ENCODE measurements at regions not wholly inside any gene's neighbourhood (a gene's known extent, or its start where the extent isn't known, plus 50 kb on each side); places are given as distances from the start of the nearest gene placed in this dataset.

DNA sequence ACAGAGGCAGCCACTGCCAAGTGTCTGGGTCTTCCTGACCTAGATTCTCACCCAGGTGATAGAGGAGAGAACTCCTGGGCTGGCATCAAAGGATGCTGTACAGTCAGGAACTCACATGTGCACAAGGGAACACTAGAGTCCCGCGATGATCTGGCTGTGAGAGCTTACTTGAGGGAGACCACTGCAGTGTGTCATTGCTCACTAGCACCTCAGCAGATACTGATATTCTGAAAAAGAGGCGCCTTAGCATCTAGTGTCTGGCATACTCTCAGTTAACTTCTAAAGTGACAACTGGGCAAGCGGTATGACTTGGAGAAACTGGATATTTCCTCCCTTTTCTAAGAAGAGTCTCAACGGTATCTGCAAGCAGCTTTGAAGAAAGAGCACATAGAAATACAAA is 189.9 kb downstream of the CMPK2 start (continued):
- TF ChIP-seq, protein P1, sequence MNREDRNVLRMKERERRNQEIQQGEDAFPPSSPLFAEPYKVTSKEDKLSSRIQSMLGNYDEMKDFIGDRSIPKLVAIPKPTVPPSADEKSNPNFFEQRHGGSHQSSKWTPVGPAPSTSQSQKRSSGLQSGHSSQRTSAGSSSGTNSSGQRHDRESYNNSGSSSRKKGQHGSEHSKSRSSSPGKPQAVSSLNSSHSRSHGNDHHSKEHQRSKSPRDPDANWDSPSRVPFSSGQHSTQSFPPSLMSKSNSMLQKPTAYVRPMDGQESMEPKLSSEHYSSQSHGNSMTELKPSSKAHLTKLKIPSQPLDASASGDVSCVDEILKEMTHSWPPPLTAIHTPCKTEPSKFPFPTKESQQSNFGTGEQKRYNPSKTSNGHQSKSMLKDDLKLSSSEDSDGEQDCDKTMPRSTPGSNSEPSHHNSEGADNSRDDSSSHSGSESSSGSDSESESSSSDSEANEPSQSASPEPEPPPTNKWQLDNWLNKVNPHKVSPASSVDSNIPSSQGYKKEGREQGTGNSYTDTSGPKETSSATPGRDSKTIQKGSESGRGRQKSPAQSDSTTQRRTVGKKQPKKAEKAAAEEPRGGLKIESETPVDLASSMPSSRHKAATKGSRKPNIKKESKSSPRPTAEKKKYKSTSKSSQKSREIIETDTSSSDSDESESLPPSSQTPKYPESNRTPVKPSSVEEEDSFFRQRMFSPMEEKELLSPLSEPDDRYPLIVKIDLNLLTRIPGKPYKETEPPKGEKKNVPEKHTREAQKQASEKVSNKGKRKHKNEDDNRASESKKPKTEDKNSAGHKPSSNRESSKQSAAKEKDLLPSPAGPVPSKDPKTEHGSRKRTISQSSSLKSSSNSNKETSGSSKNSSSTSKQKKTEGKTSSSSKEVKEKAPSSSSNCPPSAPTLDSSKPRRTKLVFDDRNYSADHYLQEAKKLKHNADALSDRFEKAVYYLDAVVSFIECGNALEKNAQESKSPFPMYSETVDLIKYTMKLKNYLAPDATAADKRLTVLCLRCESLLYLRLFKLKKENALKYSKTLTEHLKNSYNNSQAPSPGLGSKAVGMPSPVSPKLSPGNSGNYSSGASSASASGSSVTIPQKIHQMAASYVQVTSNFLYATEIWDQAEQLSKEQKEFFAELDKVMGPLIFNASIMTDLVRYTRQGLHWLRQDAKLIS (CRISPR knock-in tag; IDR thresholded peaks at IDR 0.05; ENCODE audit: borderline replicate concordance) = no peak
- TF ChIP-seq, protein P2, sequence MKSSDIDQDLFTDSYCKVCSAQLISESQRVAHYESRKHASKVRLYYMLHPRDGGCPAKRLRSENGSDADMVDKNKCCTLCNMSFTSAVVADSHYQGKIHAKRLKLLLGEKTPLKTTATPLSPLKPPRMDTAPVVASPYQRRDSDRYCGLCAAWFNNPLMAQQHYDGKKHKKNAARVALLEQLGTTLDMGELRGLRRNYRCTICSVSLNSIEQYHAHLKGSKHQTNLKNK (CRISPR knock-in tag; IDR thresholded peaks at IDR 0.05) = no peak
- TF ChIP-seq, protein P3, sequence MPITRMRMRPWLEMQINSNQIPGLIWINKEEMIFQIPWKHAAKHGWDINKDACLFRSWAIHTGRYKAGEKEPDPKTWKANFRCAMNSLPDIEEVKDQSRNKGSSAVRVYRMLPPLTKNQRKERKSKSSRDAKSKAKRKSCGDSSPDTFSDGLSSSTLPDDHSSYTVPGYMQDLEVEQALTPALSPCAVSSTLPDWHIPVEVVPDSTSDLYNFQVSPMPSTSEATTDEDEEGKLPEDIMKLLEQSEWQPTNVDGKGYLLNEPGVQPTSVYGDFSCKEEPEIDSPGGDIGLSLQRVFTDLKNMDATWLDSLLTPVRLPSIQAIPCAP (CRISPR knock-in tag; IDR thresholded peaks at IDR 0.05) = no peak
- TF ChIP-seq EMX1 (CRISPR knock-in tag; IDR thresholded peaks at IDR 0.05) = no peak
- no peak for TF ChIP-seq SOX15 (CRISPR knock-in tag; IDR thresholded peaks at IDR 0.05)
- TF ChIP-seq MXD4 (CRISPR knock-in tag; IDR thresholded peaks at IDR 0.05; ENCODE audit: borderline replicate concordance) = no peak
- TF ChIP-seq, protein P4, sequence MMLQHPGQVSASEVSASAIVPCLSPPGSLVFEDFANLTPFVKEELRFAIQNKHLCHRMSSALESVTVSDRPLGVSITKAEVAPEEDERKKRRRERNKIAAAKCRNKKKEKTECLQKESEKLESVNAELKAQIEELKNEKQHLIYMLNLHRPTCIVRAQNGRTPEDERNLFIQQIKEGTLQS (CRISPR knock-in tag; conservative IDR thresholded peaks at IDR 0.05) = no peak
- TF ChIP-seq RORB (CRISPR knock-in tag; IDR thresholded peaks at IDR 0.05) = no peak
- no peak for TF ChIP-seq ZBTB21 (CRISPR knock-in tag; IDR thresholded peaks at IDR 0.05; ENCODE audit: borderline replicate concordance)
- no peak for TF ChIP-seq NFATC4 (CRISPR knock-in tag; IDR thresholded peaks at IDR 0.05)

DNA sequence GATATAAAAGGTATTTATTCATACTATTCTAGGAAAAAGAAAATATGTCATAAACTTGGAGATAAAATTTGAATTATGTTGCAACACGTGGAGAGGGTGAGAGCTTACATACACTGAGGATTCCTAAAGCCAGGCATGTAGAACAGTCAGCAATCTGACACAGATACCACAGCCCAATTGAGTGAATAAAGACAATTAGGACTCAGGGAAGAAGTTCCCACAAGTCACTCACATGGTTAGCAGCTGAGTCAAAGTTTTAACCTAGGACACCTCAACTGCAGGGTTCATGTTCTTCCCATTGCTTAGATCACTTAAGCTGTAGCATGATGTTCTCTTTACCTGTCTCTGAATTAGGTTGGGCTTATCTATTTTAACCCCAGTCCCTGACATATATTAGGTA is 189.5 kb downstream of the CMPK2 start:
- Mint-ChIP-seq H3K27ac (no peak overlapping the region), H3K9me3 (peaks cover 71% of the 10 kb centered on the region), H3K4me1 (no peaks in the 10 kb centered on the region), H3K27me3 (ENCODE audit: low read depth) (peaks cover 8% of the 10 kb centered on the region), H3K4me3 (no peak overlapping the region), H3K36me3 (peaks cover 57% of the 10 kb centered on the region)
- ChIA-PET POLR2A (no interaction called here), CTCF (no interaction called here)
- TF ChIP-seq FOXP1 (CRISPR knock-in tag; IDR thresholded peaks at IDR 0.05; ENCODE audit: borderline replicate concordance) (no peak), ETV6 (CRISPR knock-in tag; IDR thresholded peaks at IDR 0.05) (no peak), HMGA2 (CRISPR knock-in tag; IDR thresholded peaks at IDR 0.05) (no peak), CREM (CRISPR knock-in tag; IDR thresholded peaks at IDR 0.05) (no peak), IRF2 (CRISPR knock-in tag; IDR thresholded peaks at IDR 0.05; ENCODE audit: borderline replicate concordance, low read depth) (no peak)
- TF ChIP-seq, protein P5, sequence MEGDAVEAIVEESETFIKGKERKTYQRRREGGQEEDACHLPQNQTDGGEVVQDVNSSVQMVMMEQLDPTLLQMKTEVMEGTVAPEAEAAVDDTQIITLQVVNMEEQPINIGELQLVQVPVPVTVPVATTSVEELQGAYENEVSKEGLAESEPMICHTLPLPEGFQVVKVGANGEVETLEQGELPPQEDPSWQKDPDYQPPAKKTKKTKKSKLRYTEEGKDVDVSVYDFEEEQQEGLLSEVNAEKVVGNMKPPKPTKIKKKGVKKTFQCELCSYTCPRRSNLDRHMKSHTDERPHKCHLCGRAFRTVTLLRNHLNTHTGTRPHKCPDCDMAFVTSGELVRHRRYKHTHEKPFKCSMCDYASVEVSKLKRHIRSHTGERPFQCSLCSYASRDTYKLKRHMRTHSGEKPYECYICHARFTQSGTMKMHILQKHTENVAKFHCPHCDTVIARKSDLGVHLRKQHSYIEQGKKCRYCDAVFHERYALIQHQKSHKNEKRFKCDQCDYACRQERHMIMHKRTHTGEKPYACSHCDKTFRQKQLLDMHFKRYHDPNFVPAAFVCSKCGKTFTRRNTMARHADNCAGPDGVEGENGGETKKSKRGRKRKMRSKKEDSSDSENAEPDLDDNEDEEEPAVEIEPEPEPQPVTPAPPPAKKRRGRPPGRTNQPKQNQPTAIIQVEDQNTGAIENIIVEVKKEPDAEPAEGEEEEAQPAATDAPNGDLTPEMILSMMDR (IDR thresholded peaks at IDR 0.05) = no peak
- DNase-seq (ENCODE audit: low spot score) (no peak), ATAC-seq (no peak)

DNA sequence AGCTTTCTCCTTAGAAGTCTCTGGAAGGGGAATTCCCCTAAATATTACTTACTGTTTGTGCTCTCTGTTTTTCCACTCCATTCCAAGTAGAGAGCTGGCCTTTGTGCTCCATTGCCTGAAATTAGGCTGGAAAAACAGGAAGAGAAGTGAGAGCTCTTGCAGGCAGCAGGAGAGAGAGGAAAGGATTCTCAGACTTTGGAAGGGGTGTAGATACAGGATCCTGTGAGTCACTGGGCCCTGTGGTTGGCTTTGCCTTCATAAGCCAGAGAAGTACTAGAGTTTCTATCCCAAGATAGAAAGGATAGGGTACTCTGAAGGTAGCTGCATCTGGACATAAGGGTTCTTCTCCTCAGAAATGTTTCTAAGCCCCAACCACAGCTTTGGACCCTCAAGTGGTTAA is 188.9 kb downstream of the CMPK2 start:
- CTCF ChIA-PET = no interaction called here
- peaks cover 60% of the 10 kb centered on the region for H3K36me3 Mint-ChIP-seq

More for the DNA sequence above, 188.9 kb downstream of the CMPK2 start:
- Mint-ChIP-seq H3K4me3 (no peak overlapping the region), H3K9me3 (peaks cover 72% of the 10 kb centered on the region), H3K4me1 (no peaks in the 10 kb centered on the region), H3K27me3 (ENCODE audit: low read depth) (peaks cover 8% of the 10 kb centered on the region), H3K27ac (no peak overlapping the region)
- POLR2A ChIA-PET = no interaction called here
- DNase-seq (ENCODE audit: low spot score) (no peak), ATAC-seq (no peak)
- TF ChIP-seq ZNF263 (CRISPR knock-in tag; IDR thresholded peaks at IDR 0.05; ENCODE audit: low read depth) = no peak
- TF ChIP-seq, protein P6, sequence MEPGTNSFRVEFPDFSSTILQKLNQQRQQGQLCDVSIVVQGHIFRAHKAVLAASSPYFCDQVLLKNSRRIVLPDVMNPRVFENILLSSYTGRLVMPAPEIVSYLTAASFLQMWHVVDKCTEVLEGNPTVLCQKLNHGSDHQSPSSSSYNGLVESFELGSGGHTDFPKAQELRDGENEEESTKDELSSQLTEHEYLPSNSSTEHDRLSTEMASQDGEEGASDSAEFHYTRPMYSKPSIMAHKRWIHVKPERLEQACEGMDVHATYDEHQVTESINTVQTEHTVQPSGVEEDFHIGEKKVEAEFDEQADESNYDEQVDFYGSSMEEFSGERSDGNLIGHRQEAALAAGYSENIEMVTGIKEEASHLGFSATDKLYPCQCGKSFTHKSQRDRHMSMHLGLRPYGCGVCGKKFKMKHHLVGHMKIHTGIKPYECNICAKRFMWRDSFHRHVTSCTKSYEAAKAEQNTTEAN (CRISPR knock-in tag; IDR thresholded peaks at IDR 0.05) = no peak
- TF ChIP-seq CREB1 (CRISPR knock-in tag; IDR thresholded peaks at IDR 0.05) = no peak
- no peak for TF ChIP-seq HMGA2 (CRISPR knock-in tag; IDR thresholded peaks at IDR 0.05)

All from WTC11 (cell line).